Neuronal stem cell (in vitro differentiated cells): ENCODE measurements at regions not wholly inside any gene's neighbourhood (a gene's known extent, or its start where the extent isn't known, plus 50 kb on each side); places are given as distances from the start of the nearest gene placed in this dataset.

ENCODE experiments used
- DNase-seq: peaks from one replicate; pipeline ENCODE4 v3.0.0-alpha.2; 2013; ENCODE audit warnings: low spot score
- H2AFZ ChIP-seq: one replicate; pipeline ENCODE4 v1.6.1; 2013; ENCODE audit warnings: mild to moderate bottlenecking, low read length, inconsistent platforms
- H2AK5ac ChIP-seq: 2 replicates; pipeline ENCODE4 v1.6.1; 2013; ENCODE audit warnings: low read depth, mild to moderate bottlenecking, inconsistent platforms, low read length, moderate library complexity, mixed read lengths
- H2BK120ac ChIP-seq: 2 replicates; pipeline ENCODE4 v1.6.1; 2013; ENCODE audit warnings: low read depth, mild to moderate bottlenecking, inconsistent platforms, low read length, moderate library complexity, mixed read lengths
- H2BK12ac ChIP-seq: one replicate; pipeline ENCODE4 v1.6.1; 2013; ENCODE audit warnings: low read length, inconsistent platforms
- H2BK15ac ChIP-seq: 2 replicates; pipeline ENCODE4 v1.6.1; 2013; ENCODE audit warnings: mild to moderate bottlenecking, low read length, inconsistent platforms, mixed read lengths
- H2BK5ac ChIP-seq: one replicate; pipeline ENCODE4 v1.6.1; 2013; ENCODE audit warnings: inconsistent platforms, mild to moderate bottlenecking, low read length, moderate library complexity
- H3K14ac ChIP-seq: one replicate; pipeline ENCODE4 v1.6.1; 2013; ENCODE audit warnings: low read length, inconsistent platforms
- H3K18ac ChIP-seq: 2 replicates; pipeline ENCODE4 v1.6.1; 2013; ENCODE audit warnings: low read length, inconsistent platforms
- H3K23ac ChIP-seq: 2 replicates; pipeline ENCODE4 v1.6.1; 2013; ENCODE audit warnings: low read depth, mild to moderate bottlenecking, mixed read lengths, low read length, inconsistent platforms; ENCODE audit not compliant: poor library complexity
- H3K27ac ChIP-seq: replicated peaks from 3 replicates; pipeline ENCODE4 v1.5.1; 2013; ENCODE audit warnings: low read length, inconsistent platforms
- H3K27me3 ChIP-seq, 3 experiments: 2 replicates each; pipeline ENCODE4 v1.6.1; 2013; ENCODE audit warnings: low read length in 3 of 3, mild to moderate bottlenecking in 2 of 3, inconsistent platforms in 1 of 3, low read depth in 1 of 3, mixed read lengths in 1 of 3, moderate library complexity in 1 of 3; ENCODE audit not compliant: control insufficient read depth in 3 of 3, insufficient read depth in 3 of 3
- H3K36me3 ChIP-seq, 2 donors: replicated peaks in 1 of 2; 2 replicates each; pipeline ENCODE4 v1.6.1; 2013; ENCODE audit warnings: low read length in 2 of 2; ENCODE audit not compliant: control insufficient read depth in 2 of 2, insufficient read depth in 2 of 2
- H3K4ac ChIP-seq: 2 replicates; pipeline ENCODE4 v1.6.1; 2013; ENCODE audit warnings: inconsistent platforms, mild to moderate bottlenecking, low read length, moderate library complexity
- H3K4me1 ChIP-seq, 2 donors: 1 replicate in 1 of 2; 2 replicates in 1 of 2; pipeline ENCODE4 v1.6.1; 2013; ENCODE audit warnings: low read length in 2 of 2, low read depth in 1 of 2; ENCODE audit not compliant: control insufficient read depth in 2 of 2, insufficient read depth in 1 of 2
- H3K4me2 ChIP-seq: one replicate; pipeline ENCODE4 v1.6.1; 2013; ENCODE audit warnings: mild to moderate bottlenecking, low read length, inconsistent platforms; ENCODE audit not compliant: insufficient read depth, poor library complexity, severe bottlenecking
- H3K4me3 ChIP-seq, 2 donors: 2 replicates each; pipeline ENCODE4 v1.5.1; 2013; ENCODE audit warnings: low read length in 2 of 2, mild to moderate bottlenecking in 2 of 2, inconsistent platforms in 1 of 2, moderate library complexity in 1 of 2
- H3K79me1 ChIP-seq: one replicate; pipeline ENCODE4 v1.6.1; 2013; ENCODE audit warnings: low read depth, mild to moderate bottlenecking, inconsistent platforms, low read length, moderate library complexity
- H3K9ac ChIP-seq: one replicate; pipeline ENCODE4 v1.6.1; 2013; ENCODE audit warnings: mild to moderate bottlenecking, low read depth, low read length, inconsistent platforms; ENCODE audit not compliant: poor library complexity
- H3K9me3 ChIP-seq, 2 donors: replicated peaks in 1 of 2; 2 replicates each; pipeline versions ENCODE3 to v1.6.1; 2013; ENCODE audit warnings: low read length in 2 of 2, mild to moderate bottlenecking in 2 of 2, inconsistent platforms in 1 of 2, low read depth in 1 of 2, mixed read lengths in 1 of 2, moderate library complexity in 1 of 2; ENCODE audit not compliant: control insufficient read depth in 2 of 2, insufficient read depth in 1 of 2
- H4K8ac ChIP-seq: one replicate; pipeline ENCODE4 v1.6.1; 2013; ENCODE audit warnings: low read depth, mild to moderate bottlenecking, inconsistent platforms, low read length, moderate library complexity
- H4K91ac ChIP-seq: one replicate; pipeline ENCODE4 v1.6.1; 2013; ENCODE audit warnings: low read length, low read depth, mild to moderate bottlenecking, inconsistent platforms; ENCODE audit not compliant: poor library complexity
- WGBS, 2 donors: extraction: QIAGEN DNeasy Blood & Tissue Kit; methylation state at CpG; one replicate each; pipeline ENCODE4 v1.1.7; 2013; ENCODE audit warnings: missing lambda C conversion rate in 2 of 2, mixed read lengths in 1 of 2; ENCODE audit not compliant: insufficient read length in 2 of 2, insufficient replicate concordance in 1 of 2; ENCODE audit errors: extremely low coverage in 2 of 2; 5-methylcytosine and 5-hydroxymethylcytosine counted together

DNA sequence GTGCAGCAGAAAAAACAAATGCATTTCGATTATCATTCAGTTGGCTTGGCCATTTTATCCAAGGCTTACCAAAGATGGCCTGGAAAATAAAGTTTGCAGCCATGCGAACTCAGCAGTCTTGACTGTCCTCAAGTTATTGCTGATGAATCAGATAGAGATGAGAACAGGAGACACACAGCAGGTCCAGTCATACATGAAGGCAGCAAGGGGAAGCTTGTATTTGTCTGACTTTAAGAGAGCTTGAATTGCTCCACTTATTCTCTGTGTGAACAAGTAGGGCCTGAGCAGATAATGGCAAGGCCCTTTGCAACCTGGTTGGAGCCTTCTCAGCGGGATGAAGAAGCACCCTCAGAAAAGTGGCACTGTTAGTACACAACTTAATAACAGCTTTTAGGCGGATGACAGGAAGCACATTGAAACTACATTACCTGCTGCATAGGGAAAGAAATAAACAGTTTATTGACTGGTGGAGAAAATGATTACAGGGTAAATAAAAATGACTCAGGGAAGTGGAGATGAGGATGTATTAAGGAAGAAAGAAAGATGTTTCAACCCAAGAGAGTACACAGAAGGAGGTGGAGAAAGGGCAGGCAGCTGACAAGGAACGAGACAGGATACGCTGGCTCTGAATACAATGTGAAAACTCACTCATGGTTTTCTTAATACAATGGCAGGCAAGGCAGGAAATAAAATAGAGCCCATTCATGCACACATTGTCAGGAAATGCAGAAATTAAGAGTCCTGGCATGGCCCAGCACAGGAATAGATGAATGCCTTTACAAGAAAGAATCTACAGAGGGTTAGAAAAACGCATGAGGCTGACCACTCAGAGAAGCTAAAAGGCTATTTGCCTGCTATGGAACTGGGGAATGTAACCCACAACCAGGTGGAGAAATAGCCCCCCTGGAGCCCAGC, 128.4 kb downstream of the GALC start:
- DNase-seq = no peak
- no peak overlapping the region for H2BK15ac ChIP-seq
- H2BK120ac ChIP-seq = no peak overlapping the region
- H3K79me1 ChIP-seq = no peaks in the 10 kb centered on the region
- no peak overlapping the region for H3K9ac ChIP-seq
- no peak overlapping the region for H3K18ac ChIP-seq
- WGBS, 2 donors = no CpG with 5 or more reads among the region's 7 CpGs
- no peaks in the 10 kb centered on the region for H3K9me3 ChIP-seq
- H3K4me1 ChIP-seq = no peaks in the 10 kb centered on the region
- no peaks in the 10 kb centered on the region for H3K36me3 ChIP-seq
- no peak overlapping the region for H2BK12ac ChIP-seq
- no peak overlapping the region for H3K27ac ChIP-seq
- no peak overlapping the region for H4K91ac ChIP-seq
- H2AK5ac ChIP-seq = no peak overlapping the region
- H2BK5ac ChIP-seq = no peak overlapping the region
- no peak overlapping the region for H2AFZ ChIP-seq
- no peak overlapping the region for H3K4me2 ChIP-seq
- no peak overlapping the region for H3K4me3 ChIP-seq
- no peak overlapping the region for H3K4ac ChIP-seq
- no peaks in the 10 kb centered on the region for H3K27me3 ChIP-seq
- no peak overlapping the region for H3K14ac ChIP-seq
- H4K8ac ChIP-seq = no peak overlapping the region
- H3K23ac ChIP-seq = no peak overlapping the region

DNA sequence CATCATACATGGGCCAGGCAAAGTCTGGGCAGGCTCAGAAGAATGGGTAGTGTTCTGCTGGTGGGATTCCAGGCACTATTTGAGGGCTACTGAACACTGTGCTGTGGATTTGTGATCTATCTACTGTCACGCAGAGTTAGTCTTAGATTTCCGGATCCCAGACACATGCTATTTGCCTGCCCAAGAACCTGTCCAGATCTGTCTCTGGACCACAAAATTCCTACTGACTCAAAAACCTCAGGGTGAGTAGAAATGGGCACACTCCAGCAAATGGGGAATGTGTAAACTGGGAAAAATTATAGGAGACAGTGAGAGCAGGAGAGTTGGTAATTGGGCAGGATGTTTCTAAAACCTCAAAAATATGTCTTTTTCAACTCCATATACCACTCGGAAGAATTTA, 129.9 kb downstream of the GALC start:
- Histone ChIP-seq H3K4me2 (no peak overlapping the region), H2AK5ac (no peak overlapping the region), H2BK15ac (no peak overlapping the region), H3K79me1 (no peaks in the 10 kb centered on the region), H3K18ac (no peak overlapping the region), H4K91ac (no peak overlapping the region), H3K4me3 (no peak overlapping the region), H3K14ac (no peak overlapping the region), H3K27me3 (no peaks in the 10 kb centered on the region), H3K23ac (no peak overlapping the region), H3K36me3 (no peaks in the 10 kb centered on the region), H2AFZ (no peak overlapping the region), H2BK120ac (no peak overlapping the region), H3K27ac (no peak overlapping the region), H3K9me3 (no peaks in the 10 kb centered on the region), H3K4ac (no peak overlapping the region), H3K4me1 (no peaks in the 10 kb centered on the region), H4K8ac (no peak overlapping the region), H2BK5ac (no peak overlapping the region), H3K9ac (no peak overlapping the region), H2BK12ac (no peak overlapping the region)
- no peak for DNase-seq
- no CpG with 5 or more reads among the region's 3 CpGs for WGBS, 2 donors

DNA sequence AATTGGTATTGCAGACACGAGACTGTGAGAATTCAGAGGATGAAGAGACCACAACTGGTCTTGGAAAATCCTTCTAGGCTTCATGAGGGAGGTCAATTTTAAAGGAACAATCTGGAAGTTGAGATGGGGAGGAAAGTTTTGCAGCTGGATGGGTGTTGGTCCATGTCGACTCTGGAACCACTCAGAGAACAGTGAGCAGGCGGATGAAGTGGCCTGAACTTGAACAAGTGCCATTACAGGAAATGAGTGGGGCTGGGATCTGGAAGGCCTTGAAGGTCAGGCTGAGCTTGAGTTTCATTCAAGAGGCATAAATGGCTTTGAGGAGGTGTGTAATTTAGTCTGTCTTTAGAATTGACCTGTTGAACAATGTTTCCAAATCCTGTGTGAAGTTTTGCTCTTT, 140.9 kb downstream of the GALC start:
- H4K91ac ChIP-seq = no peak overlapping the region
- H2BK120ac ChIP-seq = no peak overlapping the region
- no peak overlapping the region for H3K4me2 ChIP-seq
- H2BK5ac ChIP-seq = no peak overlapping the region
- H3K9ac ChIP-seq = no peak overlapping the region
- no peaks in the 10 kb centered on the region for H3K36me3 ChIP-seq
- H3K23ac ChIP-seq = no peak overlapping the region
- H2BK12ac ChIP-seq = no peak overlapping the region
- H2BK15ac ChIP-seq = no peak overlapping the region
- no peak overlapping the region for H3K18ac ChIP-seq
- WGBS, 2 donors = no CpG with 5 or more reads among the region's 3 CpGs
- no peak overlapping the region for H3K14ac ChIP-seq
- no peak overlapping the region for H3K27ac ChIP-seq
- no peak overlapping the region for H4K8ac ChIP-seq
- H3K4me3 ChIP-seq = no peak overlapping the region
- no peak overlapping the region for H2AK5ac ChIP-seq
- H3K27me3 ChIP-seq = no peaks in the 10 kb centered on the region
- no peaks in the 10 kb centered on the region for H3K79me1 ChIP-seq
- DNase-seq = no peak
- H2AFZ ChIP-seq = no peak overlapping the region
- H3K4me1 ChIP-seq = no peaks in the 10 kb centered on the region
- H3K9me3 ChIP-seq = no peaks in the 10 kb centered on the region
- H3K4ac ChIP-seq = no peak overlapping the region

DNA sequence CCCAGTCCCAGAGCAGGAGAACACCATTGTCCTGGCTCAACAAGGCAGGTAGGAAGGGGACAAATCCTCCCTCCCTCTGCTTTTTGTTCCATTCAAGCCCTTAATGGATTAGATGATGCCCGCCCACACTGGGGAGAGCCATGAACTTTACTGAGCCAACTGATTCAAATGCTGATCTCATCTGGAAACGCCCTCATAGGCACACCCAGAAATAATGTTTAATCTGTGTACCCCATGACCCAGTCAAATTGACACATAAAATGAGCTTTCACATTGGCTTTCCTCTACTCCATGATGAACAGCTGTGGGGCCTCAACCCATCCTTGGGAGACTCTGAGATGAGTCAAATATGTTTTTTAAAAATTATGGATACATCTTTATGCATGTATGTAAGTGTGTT, 141.8 kb downstream of the GALC start:
- Histone ChIP-seq H3K4me1 (no peaks in the 10 kb centered on the region), H3K14ac (no peak overlapping the region), H3K27ac (no peak overlapping the region), H3K4me3 (no peak overlapping the region), H2BK12ac (no peak overlapping the region), H3K9ac (no peak overlapping the region), H2AK5ac (no peak overlapping the region), H3K23ac (no peak overlapping the region), H2AFZ (no peak overlapping the region), H3K18ac (no peak overlapping the region), H3K9me3 (peaks cover 0 to under 1% of the 10 kb centered on the region in 2 donors), H3K27me3 (no peaks in the 10 kb centered on the region), H2BK5ac (no peak overlapping the region), H4K91ac (no peak overlapping the region), H3K4me2 (no peak overlapping the region), H2BK15ac (no peak overlapping the region), H3K4ac (no peak overlapping the region), H3K36me3 (no peaks in the 10 kb centered on the region), H2BK120ac (no peak overlapping the region), H3K79me1 (no peaks in the 10 kb centered on the region), H4K8ac (no peak overlapping the region)
- WGBS, 2 donors = no CpG with 5 or more reads among the region's 2 CpGs
- DNase-seq = no peak
